H1 (cell line): ENCODE measurements at regions not wholly inside any gene's neighbourhood (a gene's known extent, or its start where the extent isn't known, plus 50 kb on each side); places are given as distances from the start of the nearest gene placed in this dataset.

ENCODE experiments used
- BACH1 ChIP-seq: IDR thresholded peaks from 2 replicates; pipeline ENCODE4 v1.6.1; 2012; ENCODE audit warnings: low read length, improper control_type of control experiment
- SAP30 ChIP-seq: fragments of 300-600 bp; sonication (generic); IDR thresholded peaks from 2 replicates; pipeline ENCODE4 v1.7.1; 2012; ENCODE audit warnings: low read length, moderate library complexity, mild to moderate bottlenecking, inconsistent platforms; ENCODE audit not compliant: insufficient read depth, insufficient replicate concordance
- USF2 ChIP-seq: IDR thresholded peaks from 2 replicates; pipeline ENCODE4 v1.6.1; 2011; ENCODE audit warnings: low read length, improper control_type of control experiment

GRCh38 chr6:63440057-63440456, 120.3 kb upstream of the LGSN start (continued):
- TF ChIP-seq USF2 = no peak
- TF ChIP-seq BACH1 = no peak
- TF ChIP-seq SAP30 = no peak
